HG02623 (cell line): ENCODE measurements at regions not wholly inside any gene's neighbourhood (a gene's known extent, or its start where the extent isn't known, plus 50 kb on each side); places are given as distances from the start of the nearest gene placed in this dataset.

Source experiments
- ATAC-seq: cut with Tn5 transposase; IDR thresholded peaks from one replicate; pipeline ENCODE4 v1.9.1; 2021; ENCODE audit warnings: moderate library complexity; ENCODE audit not compliant: unreplicated experiment

GRCh38 chr9:82208741-82209450 lies 220.3 kb downstream of the SPATA31D1 start:
- ATAC-seq = no peak

- ATAC-seq = no peak
Measured at GRCh38 chr9:82209797-82210470, 221.4 kb downstream of the SPATA31D1 start.

GRCh38 chr9:82212885-82213284 lies 224.3 kb downstream of the SPATA31D1 start:
- ATAC-seq = no peak

GRCh38 chr9:82216435-82216834 lies 227.9 kb downstream of the SPATA31D1 start:
- no peak for ATAC-seq

- ATAC-seq = no peak
Measured at GRCh38 chr9:82223442-82223841, 234.9 kb downstream of the SPATA31D1 start.

- no peak for ATAC-seq
Measured at GRCh38 chr9:82231411-82231810, 242.8 kb downstream of the SPATA31D1 start.

- ATAC-seq = no peak
Measured at GRCh38 chr9:82234160-82234943, 245.8 kb downstream of the SPATA31D1 start.

- ATAC-seq = no peak
Measured at GRCh38 chr9:82242285-82242963, 253.9 kb downstream of the SPATA31D1 start.

GRCh38 chr9:82247318-82247717 lies 258.7 kb downstream of the SPATA31D1 start:
- no peak for ATAC-seq

GRCh38 chr9:82252116-82252515 lies 263.5 kb downstream of the SPATA31D1 start:
- ATAC-seq = no peak

- ATAC-seq = no peak
Measured at GRCh38 chr9:82254646-82255367, 266.2 kb downstream of the SPATA31D1 start.

GRCh38 chr9:82255481-82256176 lies 267.1 kb downstream of the SPATA31D1 start:
- no peak for ATAC-seq

- ATAC-seq = no peak
Measured at GRCh38 chr9:82260691-82261090, 272.1 kb downstream of the SPATA31D1 start.

GRCh38 chr9:82263619-82264018 lies 275.0 kb downstream of the SPATA31D1 start:
- ATAC-seq = no peak

GRCh38 chr9:82271106-82271561 lies 282.6 kb downstream of the SPATA31D1 start:
- ATAC-seq = no peak

GRCh38 chr9:82273121-82273520 lies 284.5 kb downstream of the SPATA31D1 start:
- no peak for ATAC-seq

- ATAC-seq = no peak
Measured at GRCh38 chr9:82275258-82275927, 286.8 kb downstream of the SPATA31D1 start.

GRCh38 chr9:82281066-82281465 lies 292.5 kb downstream of the SPATA31D1 start:
- ATAC-seq = no peak

GRCh38 chr9:82284758-82285157 lies 296.2 kb downstream of the SPATA31D1 start:
- no peak for ATAC-seq
